Thyroid gland (tissue), 4 donors: ENCODE measurements at regions not wholly inside any gene's neighbourhood (a gene's known extent, or its start where the extent isn't known, plus 50 kb on each side); places are given as distances from the start of the nearest gene placed in this dataset.
"Not testable (repeated sequence)": the region's sequence is repeated elsewhere in the genome, so short reads cannot be mapped to it uniquely, and the experiment has no call there.

Experiments
- POLR2A ChIP-seq, 2 donors: fragments of 450-650 bp; IDR thresholded peaks; one replicate each; pipeline ENCODE4 v1.6.1; 2017; ENCODE audit warnings: antibody characterized with exemption in 2 of 2, mild to moderate bottlenecking in 2 of 2, moderate library complexity in 1 of 2
- TF ChIP-seq, protein P1 (sequence below), 6 experiments: fragments of 200-600 bp in 3 of 6; fragments of 450-650 bp in 3 of 6; sonication (generic) in 3 of 6; IDR thresholded peaks; one replicate each; pipeline ENCODE4 v1.5.1; 2016 to 2019; ENCODE audit warnings: antibody characterized with exemption in 6 of 6, mild to moderate bottlenecking in 2 of 6, inconsistent platforms in 1 of 6, moderate library complexity in 1 of 6

DNA sequence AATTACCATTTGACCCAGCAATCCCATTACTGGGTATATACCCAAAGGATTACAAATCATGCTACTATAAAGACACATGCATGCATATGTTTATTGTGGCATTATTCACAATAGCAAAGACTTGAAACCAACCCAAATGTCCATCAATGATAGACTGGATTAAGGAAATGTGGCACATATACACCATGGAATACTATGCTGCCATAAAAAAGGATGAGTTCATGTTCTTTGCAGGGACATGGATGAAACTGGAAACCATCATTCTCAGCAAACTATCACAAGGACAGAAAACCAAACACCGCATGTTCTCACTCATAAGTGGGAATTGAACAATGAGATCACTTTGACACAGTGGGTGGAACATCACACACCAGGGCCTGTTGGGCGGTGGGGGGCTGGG, 83.9 kb upstream of the MAP3K1 start:
- TF ChIP-seq, protein P1, sequence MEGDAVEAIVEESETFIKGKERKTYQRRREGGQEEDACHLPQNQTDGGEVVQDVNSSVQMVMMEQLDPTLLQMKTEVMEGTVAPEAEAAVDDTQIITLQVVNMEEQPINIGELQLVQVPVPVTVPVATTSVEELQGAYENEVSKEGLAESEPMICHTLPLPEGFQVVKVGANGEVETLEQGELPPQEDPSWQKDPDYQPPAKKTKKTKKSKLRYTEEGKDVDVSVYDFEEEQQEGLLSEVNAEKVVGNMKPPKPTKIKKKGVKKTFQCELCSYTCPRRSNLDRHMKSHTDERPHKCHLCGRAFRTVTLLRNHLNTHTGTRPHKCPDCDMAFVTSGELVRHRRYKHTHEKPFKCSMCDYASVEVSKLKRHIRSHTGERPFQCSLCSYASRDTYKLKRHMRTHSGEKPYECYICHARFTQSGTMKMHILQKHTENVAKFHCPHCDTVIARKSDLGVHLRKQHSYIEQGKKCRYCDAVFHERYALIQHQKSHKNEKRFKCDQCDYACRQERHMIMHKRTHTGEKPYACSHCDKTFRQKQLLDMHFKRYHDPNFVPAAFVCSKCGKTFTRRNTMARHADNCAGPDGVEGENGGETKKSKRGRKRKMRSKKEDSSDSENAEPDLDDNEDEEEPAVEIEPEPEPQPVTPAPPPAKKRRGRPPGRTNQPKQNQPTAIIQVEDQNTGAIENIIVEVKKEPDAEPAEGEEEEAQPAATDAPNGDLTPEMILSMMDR (IDR thresholded peaks at IDR 0.05): not testable (repeated sequence)
- not testable (repeated sequence) for TF ChIP-seq POLR2A (IDR thresholded peaks at IDR 0.05)
